Ishikawa (cell line): ENCODE measurements at regions not wholly inside any gene's neighbourhood (a gene's known extent, or its start where the extent isn't known, plus 50 kb on each side); places are given as distances from the start of the nearest gene placed in this dataset.

ENCODE experiments used
- CEBPB ChIP-seq: IDR thresholded peaks from 2 replicates; pipeline ENCODE4 v1.6.1; 2012
- CREB1 ChIP-seq: IDR thresholded peaks from 2 replicates; pipeline ENCODE4 v1.6.1; 2012; ENCODE audit warnings: low read depth
- EGR1 ChIP-seq: IDR thresholded peaks from 2 replicates; pipeline ENCODE4 v1.6.1; 2012
- EP300 ChIP-seq: IDR thresholded peaks from 2 replicates; pipeline ENCODE4 v1.6.1; 2012; ENCODE audit warnings: borderline replicate concordance
- FOXM1 ChIP-seq: IDR thresholded peaks from 2 replicates; pipeline ENCODE4 v1.6.1; 2012; ENCODE audit warnings: low read depth, borderline replicate concordance
- NFIC ChIP-seq: IDR thresholded peaks from 2 replicates; pipeline ENCODE4 v1.6.1; 2012
- RAD21 ChIP-seq: IDR thresholded peaks from 2 replicates; pipeline ENCODE4 v1.6.1; 2012; ENCODE audit warnings: low read depth
- TAF1 ChIP-seq: IDR thresholded peaks from 2 replicates; pipeline ENCODE4 v1.6.1; 2012; ENCODE audit warnings: low read depth, mild to moderate bottlenecking
- TCF12 ChIP-seq: IDR thresholded peaks from 2 replicates; pipeline ENCODE4 v1.6.1; 2012; ENCODE audit warnings: low read depth
- TEAD4 ChIP-seq: IDR thresholded peaks from 2 replicates; pipeline ENCODE4 v1.6.1; 2012
- YY1 ChIP-seq: IDR thresholded peaks from 2 replicates; pipeline ENCODE4 v1.6.1; 2012; ENCODE audit warnings: low read depth
- ZBTB7A ChIP-seq: IDR thresholded peaks from 2 replicates; pipeline ENCODE4 v1.6.1; 2012; ENCODE audit warnings: low read depth
- TF ChIP-seq, protein P1 (sequence below): IDR thresholded peaks from 2 replicates; pipeline ENCODE4 v1.6.1; 2012
- TF ChIP-seq, protein P2 (sequence below): IDR thresholded peaks from 2 replicates; pipeline ENCODE4 v1.6.1; 2012; ENCODE audit warnings: low read depth, mild to moderate bottlenecking
- TF ChIP-seq, protein P3 (sequence below): IDR thresholded peaks from 2 replicates; pipeline ENCODE4 v1.6.1; 2012

DNA sequence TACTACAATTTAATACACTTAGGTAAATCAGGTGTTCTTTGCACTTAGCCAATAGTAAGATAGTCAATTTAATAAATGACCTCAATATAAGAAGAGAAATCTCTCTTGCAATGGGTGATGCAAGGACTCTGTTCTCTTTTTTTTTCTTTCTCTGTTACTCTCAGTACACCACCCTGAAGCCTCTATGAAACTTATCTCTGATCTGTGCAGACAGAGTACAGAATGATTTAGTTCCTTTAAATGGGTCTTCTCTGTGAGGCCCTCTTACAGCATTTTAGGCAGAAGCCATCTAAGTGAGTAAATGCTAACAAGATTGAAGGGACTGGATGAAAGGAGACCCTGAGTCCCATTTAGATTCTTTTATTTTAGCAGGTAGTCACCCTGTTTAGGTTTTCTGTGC is 312.8 kb downstream of the RFPL4B start:
- TF ChIP-seq, protein P1, sequence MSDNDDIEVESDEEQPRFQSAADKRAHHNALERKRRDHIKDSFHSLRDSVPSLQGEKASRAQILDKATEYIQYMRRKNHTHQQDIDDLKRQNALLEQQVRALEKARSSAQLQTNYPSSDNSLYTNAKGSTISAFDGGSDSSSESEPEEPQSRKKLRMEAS: no peak
- TF ChIP-seq TEAD4 (no peak), EGR1 (no peak), TCF12 (no peak), NFIC (no peak), RAD21 (no peak), CEBPB (no peak)

DNA sequence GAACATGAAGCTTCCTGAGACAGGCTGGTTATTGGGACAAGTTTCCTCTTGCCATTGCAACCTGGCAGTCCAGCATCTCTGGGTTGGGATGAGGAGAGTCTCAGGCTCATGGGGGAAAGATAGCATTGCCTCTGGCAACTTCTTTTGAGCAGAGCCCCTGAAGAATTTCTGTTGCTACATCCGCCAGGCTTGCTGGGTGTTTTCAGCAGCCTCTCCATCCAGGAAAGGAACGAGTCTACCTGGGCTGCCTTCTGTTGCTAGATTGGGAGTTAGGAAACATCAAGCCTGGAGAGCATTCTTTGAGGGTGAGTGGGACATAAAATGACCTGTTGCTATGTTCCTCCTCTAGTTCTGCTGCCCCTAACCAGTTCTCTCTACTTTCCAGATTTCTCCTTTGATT is 313.5 kb downstream of the RFPL4B start:
- TF ChIP-seq CREB1 (no peak), TCF12 (no peak), YY1 (no peak), FOXM1 (no peak), EP300 (no peak), CEBPB (no peak), TEAD4 (no peak), EGR1 (no peak)
- TF ChIP-seq, protein P2, sequence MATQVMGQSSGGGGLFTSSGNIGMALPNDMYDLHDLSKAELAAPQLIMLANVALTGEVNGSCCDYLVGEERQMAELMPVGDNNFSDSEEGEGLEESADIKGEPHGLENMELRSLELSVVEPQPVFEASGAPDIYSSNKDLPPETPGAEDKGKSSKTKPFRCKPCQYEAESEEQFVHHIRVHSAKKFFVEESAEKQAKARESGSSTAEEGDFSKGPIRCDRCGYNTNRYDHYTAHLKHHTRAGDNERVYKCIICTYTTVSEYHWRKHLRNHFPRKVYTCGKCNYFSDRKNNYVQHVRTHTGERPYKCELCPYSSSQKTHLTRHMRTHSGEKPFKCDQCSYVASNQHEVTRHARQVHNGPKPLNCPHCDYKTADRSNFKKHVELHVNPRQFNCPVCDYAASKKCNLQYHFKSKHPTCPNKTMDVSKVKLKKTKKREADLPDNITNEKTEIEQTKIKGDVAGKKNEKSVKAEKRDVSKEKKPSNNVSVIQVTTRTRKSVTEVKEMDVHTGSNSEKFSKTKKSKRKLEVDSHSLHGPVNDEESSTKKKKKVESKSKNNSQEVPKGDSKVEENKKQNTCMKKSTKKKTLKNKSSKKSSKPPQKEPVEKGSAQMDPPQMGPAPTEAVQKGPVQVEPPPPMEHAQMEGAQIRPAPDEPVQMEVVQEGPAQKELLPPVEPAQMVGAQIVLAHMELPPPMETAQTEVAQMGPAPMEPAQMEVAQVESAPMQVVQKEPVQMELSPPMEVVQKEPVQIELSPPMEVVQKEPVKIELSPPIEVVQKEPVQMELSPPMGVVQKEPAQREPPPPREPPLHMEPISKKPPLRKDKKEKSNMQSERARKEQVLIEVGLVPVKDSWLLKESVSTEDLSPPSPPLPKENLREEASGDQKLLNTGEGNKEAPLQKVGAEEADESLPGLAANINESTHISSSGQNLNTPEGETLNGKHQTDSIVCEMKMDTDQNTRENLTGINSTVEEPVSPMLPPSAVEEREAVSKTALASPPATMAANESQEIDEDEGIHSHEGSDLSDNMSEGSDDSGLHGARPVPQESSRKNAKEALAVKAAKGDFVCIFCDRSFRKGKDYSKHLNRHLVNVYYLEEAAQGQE: no peak
- TF ChIP-seq, protein P3, sequence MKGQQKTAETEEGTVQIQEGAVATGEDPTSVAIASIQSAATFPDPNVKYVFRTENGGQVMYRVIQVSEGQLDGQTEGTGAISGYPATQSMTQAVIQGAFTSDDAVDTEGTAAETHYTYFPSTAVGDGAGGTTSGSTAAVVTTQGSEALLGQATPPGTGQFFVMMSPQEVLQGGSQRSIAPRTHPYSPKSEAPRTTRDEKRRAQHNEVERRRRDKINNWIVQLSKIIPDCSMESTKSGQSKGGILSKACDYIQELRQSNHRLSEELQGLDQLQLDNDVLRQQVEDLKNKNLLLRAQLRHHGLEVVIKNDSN: no peak
- TF ChIP-seq, protein P1: no peak

DNA sequence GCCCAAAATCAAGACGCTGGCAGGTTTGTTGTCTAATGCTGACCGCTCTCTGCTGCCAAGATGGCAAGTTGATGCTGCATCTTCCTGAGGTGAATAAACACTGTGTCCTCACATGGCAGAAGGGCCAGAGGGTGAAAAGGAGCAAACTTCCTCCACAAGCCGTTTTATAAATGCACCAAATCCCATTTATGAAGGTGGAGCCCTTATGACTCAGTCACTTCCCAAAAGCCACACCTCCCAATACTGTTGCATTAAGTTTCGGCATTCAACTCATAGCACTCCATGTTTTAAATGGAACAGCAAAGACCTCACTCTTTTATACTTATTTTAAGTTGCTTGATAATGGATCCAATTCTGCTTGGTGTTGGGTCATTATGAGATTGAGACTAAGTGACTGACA is 316.6 kb downstream of the RFPL4B start:
- no peak for TF ChIP-seq ZBTB7A
- no peak for TF ChIP-seq TAF1
- no peak for TF ChIP-seq CREB1

DNA sequence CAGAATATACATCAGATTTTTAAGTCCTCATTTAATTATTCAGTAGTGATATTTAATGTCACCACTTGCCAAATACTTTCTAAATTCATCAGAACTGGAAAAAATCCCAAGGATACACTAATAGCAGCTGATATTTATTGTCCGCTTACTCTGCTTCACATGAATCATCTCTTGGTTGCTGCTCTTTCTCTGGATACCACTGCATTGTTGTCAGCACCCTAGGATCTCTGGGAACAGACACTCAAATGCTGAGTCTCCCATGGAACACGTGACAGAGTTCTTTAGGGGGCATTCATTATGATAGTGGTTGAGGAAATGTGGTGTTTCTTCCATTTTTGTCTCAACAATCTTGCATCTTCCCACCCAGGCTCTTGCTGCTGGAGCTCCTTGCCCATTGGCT is 318.0 kb downstream of the RFPL4B start:
- no peak for TF ChIP-seq TAF1
- TF ChIP-seq EGR1: no peak

DNA sequence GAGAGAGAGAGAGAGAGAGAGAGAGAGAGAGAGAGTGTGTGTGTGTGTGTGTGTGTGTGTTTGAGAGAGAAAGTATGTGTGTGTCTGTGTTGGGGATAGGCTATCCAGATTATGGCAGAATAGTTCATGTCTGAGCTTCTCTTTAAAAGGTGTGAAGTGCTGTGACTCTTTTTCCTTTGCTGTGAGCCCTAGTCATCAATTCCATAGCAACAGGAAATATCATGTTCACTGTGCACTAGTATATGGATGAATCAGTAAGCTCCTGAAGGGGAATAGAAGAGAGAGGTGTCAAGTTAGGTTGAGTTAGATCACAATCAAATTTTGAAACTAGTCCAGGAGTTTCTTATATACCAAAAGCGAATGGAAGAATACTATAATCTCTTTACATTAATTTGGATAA is 318.7 kb downstream of the RFPL4B start:
- TF ChIP-seq, protein P3: no peak
- no peak for TF ChIP-seq TAF1
- no peak for TF ChIP-seq FOXM1
- no peak for TF ChIP-seq YY1
- TF ChIP-seq TCF12: no peak
- no peak for TF ChIP-seq NFIC
- no peak for TF ChIP-seq RAD21
- TF ChIP-seq EP300: no peak
- TF ChIP-seq, protein P1: no peak
- TF ChIP-seq ZBTB7A: no peak
- TF ChIP-seq CREB1: no peak
- TF ChIP-seq EGR1: no peak
- TF ChIP-seq CEBPB: no peak

DNA sequence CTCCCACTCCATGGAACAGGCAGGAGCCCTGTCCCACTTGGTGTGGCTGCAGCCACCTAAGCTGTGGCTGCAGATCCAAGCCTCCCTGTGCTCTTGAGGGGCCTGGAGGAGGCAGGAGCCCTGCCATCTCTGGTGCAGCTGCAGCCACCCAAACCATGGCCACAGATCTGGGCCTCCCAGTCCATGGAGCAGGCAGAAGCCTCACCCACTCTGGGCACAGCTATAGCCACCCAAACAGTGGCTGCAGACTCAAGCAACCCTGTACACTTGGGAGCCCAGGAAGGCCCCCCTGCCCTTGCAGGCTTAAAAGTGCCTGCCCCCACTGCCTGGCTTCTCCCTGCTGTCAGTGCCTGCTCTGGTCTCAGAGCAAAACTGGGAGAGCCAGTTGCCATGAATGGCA is 320.3 kb downstream of the RFPL4B start:
- TF ChIP-seq FOXM1 (no peak), CREB1 (no peak), YY1 (no peak), EP300 (no peak), ZBTB7A (no peak), TAF1 (no peak), CEBPB (no peak), TEAD4 (no peak), NFIC (no peak), RAD21 (no peak)
- TF ChIP-seq, protein P1: no peak

DNA sequence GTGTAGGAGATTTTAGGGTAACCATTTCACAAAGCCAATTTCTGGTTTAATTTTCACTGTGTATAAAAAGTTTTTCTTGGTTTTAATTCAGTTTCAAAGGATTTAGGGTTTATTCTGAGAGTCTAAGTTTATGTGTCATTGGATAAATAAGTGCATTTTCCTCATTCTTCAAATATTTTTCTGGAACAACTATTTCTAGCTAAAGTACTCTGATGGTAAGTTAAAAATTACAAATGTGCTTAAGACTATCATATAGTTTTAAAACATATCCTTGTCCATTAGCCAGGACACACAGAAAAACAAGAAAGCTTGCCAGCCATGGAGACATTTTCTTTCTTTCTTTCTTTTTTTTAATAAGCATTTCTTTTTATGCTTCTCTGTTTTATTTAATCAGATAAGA is 333.0 kb downstream of the RFPL4B start:
- TF ChIP-seq TCF12 (no peak), NFIC (no peak), CREB1 (no peak), FOXM1 (no peak)
- TF ChIP-seq, protein P3: no peak
- TF ChIP-seq, protein P2: no peak
- TF ChIP-seq, protein P1: no peak
